ENCODE measurements at regions not wholly inside any gene's neighbourhood (a gene's known extent, or its start where the extent isn't known, plus 50 kb on each side); places are given as distances from the start of the nearest gene placed in this dataset.

- no peaks in the 10 kb centered on the region for H3K79me2 ChIP-seq (ENCODE audit: low read length)
- no peaks in the 10 kb centered on the region for H4K20me1 ChIP-seq (ENCODE audit: insufficient read depth, low read length)
- no peaks in the 10 kb centered on the region for H3K9me3 ChIP-seq (ENCODE audit: insufficient read depth, low read length)
- H3K36me3 ChIP-seq (replicated peaks; ENCODE audit: low read depth, low read length) = no peaks in the 10 kb centered on the region
- no peak overlapping the region for H2AFZ ChIP-seq (ENCODE audit: low read depth, low read length)
- H3K4me3 ChIP-seq (ENCODE audit: low read length) = no peak overlapping the region
- no peak overlapping the region for H3K4me2 ChIP-seq (ENCODE audit: low read length)
- no peak for TF ChIP-seq CTCF (IDR thresholded peaks at IDR 0.05; ENCODE audit: low read depth, low read length)
- no peak for TF ChIP-seq EZH2phosphoT487 (IDR thresholded peaks at IDR 0.05; ENCODE audit: low read depth)
- H3K27me3 ChIP-seq (ENCODE audit: low read depth, low read length) = no peaks in the 10 kb centered on the region
- no peak overlapping the region for H3K9ac ChIP-seq (ENCODE audit: low read length)
- no peaks in the 10 kb centered on the region for H3K4me1 ChIP-seq (ENCODE audit: low read length)
- H3K27ac ChIP-seq (ENCODE audit: low read length) = no peak overlapping the region
Measured at GRCh38 chr6:80457439-80457933, 351.0 kb downstream of the BCKDHB start.

- H4K20me1 ChIP-seq (ENCODE audit: insufficient read depth, low read length) = no peaks in the 10 kb centered on the region
- H3K79me2 ChIP-seq (ENCODE audit: low read length) = no peaks in the 10 kb centered on the region
- H3K27ac ChIP-seq (ENCODE audit: low read length) = no peak overlapping the region
- no peak overlapping the region for H3K4me2 ChIP-seq (ENCODE audit: low read length)
- no peak overlapping the region for H3K4me3 ChIP-seq (ENCODE audit: low read length)
- no peaks in the 10 kb centered on the region for H3K36me3 ChIP-seq (replicated peaks; ENCODE audit: low read depth, low read length)
- no peak overlapping the region for H2AFZ ChIP-seq (ENCODE audit: low read depth, low read length)
- no peaks in the 10 kb centered on the region for H3K4me1 ChIP-seq (ENCODE audit: low read length)
- TF ChIP-seq CTCF (IDR thresholded peaks at IDR 0.05; ENCODE audit: low read depth, low read length) = no peak
- no peak for TF ChIP-seq EZH2phosphoT487 (IDR thresholded peaks at IDR 0.05; ENCODE audit: low read depth)
- no peak overlapping the region for H3K9ac ChIP-seq (ENCODE audit: low read length)
- no peaks in the 10 kb centered on the region for H3K27me3 ChIP-seq (ENCODE audit: low read depth, low read length)
- no peaks in the 10 kb centered on the region for H3K9me3 ChIP-seq (ENCODE audit: insufficient read depth, low read length)
Measured at GRCh38 chr6:80456724-80457438, 350.4 kb downstream of the BCKDHB start.

GRCh38 chr6:80454661-80455365, 348.3 kb downstream of the BCKDHB start:
- Histone ChIP-seq H3K79me2 (ENCODE audit: low read length) (no peaks in the 10 kb centered on the region), H3K27ac (ENCODE audit: low read length) (no peak overlapping the region), H3K9ac (ENCODE audit: low read length) (no peak overlapping the region), H3K9me3 (ENCODE audit: insufficient read depth, low read length) (no peaks in the 10 kb centered on the region), H3K27me3 (ENCODE audit: low read depth, low read length) (no peaks in the 10 kb centered on the region), H2AFZ (ENCODE audit: low read depth, low read length) (no peak overlapping the region), H3K4me1 (ENCODE audit: low read length) (no peaks in the 10 kb centered on the region), H3K4me3 (ENCODE audit: low read length) (no peak overlapping the region), H3K36me3 (replicated peaks; ENCODE audit: low read depth, low read length) (no peaks in the 10 kb centered on the region), H4K20me1 (ENCODE audit: insufficient read depth, low read length) (no peaks in the 10 kb centered on the region), H3K4me2 (ENCODE audit: low read length) (no peak overlapping the region)
- no peak for TF ChIP-seq EZH2phosphoT487 (IDR thresholded peaks at IDR 0.05; ENCODE audit: low read depth)
- TF ChIP-seq CTCF (IDR thresholded peaks at IDR 0.05; ENCODE audit: low read depth, low read length) = no peak

GRCh38 chr6:80454197-80454596, 347.7 kb downstream of the BCKDHB start:
- H3K79me2 ChIP-seq (ENCODE audit: low read length) = no peaks in the 10 kb centered on the region
- no peak overlapping the region for H3K4me3 ChIP-seq (ENCODE audit: low read length)
- no peak overlapping the region for H2AFZ ChIP-seq (ENCODE audit: low read depth, low read length)
- no peak overlapping the region for H3K4me2 ChIP-seq (ENCODE audit: low read length)
- H3K36me3 ChIP-seq (replicated peaks; ENCODE audit: low read depth, low read length) = no peaks in the 10 kb centered on the region
- H3K27ac ChIP-seq (ENCODE audit: low read length) = no peak overlapping the region
- H3K27me3 ChIP-seq (ENCODE audit: low read depth, low read length) = no peaks in the 10 kb centered on the region
- H4K20me1 ChIP-seq (ENCODE audit: insufficient read depth, low read length) = no peaks in the 10 kb centered on the region
- TF ChIP-seq CTCF (IDR thresholded peaks at IDR 0.05; ENCODE audit: low read depth, low read length) (no peak), EZH2phosphoT487 (IDR thresholded peaks at IDR 0.05; ENCODE audit: low read depth) (no peak)
- no peaks in the 10 kb centered on the region for H3K4me1 ChIP-seq (ENCODE audit: low read length)
- no peak overlapping the region for H3K9ac ChIP-seq (ENCODE audit: low read length)
- no peaks in the 10 kb centered on the region for H3K9me3 ChIP-seq (ENCODE audit: insufficient read depth, low read length)
